NCI-H446 (cell line): ENCODE measurements at regions not wholly inside any gene's neighbourhood (a gene's known extent, or its start where the extent isn't known, plus 50 kb on each side); places are given as distances from the start of the nearest gene placed in this dataset.

Source experiments
- DNase-seq, 2 experiments: peaks; one replicate each; lab custom pipeline; 2025; lab: John Stamatoyannopoulos, UW

DNA sequence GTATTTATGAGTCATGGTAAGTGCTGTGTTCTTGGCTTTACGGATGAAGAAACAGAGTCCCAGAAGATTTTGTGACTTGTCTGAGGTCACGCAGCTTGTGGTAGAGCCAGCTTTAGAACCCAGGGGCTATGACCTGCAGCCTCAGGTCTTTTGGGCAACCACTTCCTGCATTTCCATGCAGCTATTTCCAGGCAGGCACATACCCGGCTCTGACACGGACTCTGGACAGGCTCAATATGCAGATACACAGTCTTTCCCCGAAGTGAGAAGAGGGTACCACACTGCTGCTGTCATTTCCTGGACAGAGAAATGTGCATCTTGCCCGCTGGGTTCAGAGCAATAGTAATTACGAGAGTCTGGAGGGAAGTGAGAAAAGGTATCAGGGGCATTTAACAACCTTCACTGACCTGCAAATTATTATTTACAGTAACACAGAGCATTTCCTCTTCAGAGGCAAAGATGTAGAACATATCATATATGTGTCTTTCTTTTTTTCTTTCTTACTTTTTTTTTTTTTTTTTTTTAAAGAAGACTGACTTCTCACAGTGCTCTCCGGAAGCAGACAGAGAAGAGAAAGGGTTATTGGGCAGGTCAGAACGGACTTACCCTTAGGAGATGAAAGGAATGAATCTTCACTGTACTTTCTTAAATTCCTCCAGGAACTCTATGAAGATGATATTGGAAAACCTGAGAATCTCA is 185.1 kb downstream of the CLIC5 start:
- no peak for DNase-seq

GRCh38 chr6:45829873-45830272 is 185.8 kb downstream of the CLIC5 start:
- DNase-seq = no peak

DNA sequence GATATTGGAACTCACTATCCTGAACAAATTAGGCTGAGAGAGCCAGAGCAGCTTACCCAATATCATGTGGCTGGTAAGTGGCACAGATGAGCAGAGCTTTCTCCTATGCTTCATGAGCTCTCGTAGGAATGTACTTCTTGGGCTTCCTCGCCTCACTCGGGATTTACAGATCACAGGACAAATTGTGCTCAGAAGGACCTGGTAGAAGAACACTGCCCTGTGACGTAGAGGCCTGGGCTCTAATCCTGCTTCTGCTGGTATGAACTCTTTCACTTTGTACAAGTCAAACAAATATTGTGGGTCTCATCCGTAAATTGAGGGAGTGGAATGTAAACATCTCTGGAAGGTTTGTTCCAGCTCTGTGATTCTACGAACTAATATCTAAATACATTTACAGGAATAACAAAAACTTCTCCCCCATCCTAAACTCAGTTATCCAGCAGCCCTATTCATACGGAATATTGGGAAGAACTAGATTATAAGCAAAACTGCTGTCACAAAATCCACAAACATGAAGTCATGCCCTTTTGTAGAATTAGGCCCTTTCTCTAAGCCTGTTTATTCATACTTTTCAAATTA is 187.6 kb downstream of the CLIC5 start:
- no peak for DNase-seq

DNA sequence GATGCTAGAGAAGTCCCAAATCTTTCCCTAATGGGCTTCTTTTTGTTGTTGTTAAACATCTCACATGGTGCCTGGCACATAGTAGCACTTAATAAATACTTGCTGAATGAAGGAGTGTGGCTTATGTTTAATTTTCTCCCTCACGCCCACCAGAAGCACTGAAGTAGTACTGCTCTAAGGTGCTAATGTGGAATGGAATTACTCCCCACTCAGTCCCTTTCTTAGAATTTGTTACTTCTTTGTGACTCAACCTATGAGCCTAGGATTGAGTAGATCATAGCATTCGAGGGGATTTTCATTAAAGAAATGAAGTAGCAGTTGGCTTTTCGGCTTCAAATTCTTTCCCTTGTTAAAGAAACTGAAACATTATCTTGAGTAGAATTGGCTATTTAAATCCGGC is 192.8 kb downstream of the CLIC5 start:
- no peak for DNase-seq

- no peak for DNase-seq
Measured at GRCh38 chr6:45822246-45822812, 193.3 kb downstream of the CLIC5 start.

- no peak for DNase-seq
Measured at GRCh38 chr6:45818655-45819054, 197.0 kb downstream of the CLIC5 start.

GRCh38 chr6:45816674-45817297 is 198.9 kb downstream of the CLIC5 start:
- DNase-seq = no peak

GRCh38 chr6:45815466-45816125 is 200.1 kb downstream of the CLIC5 start:
- no peak for DNase-seq

DNA sequence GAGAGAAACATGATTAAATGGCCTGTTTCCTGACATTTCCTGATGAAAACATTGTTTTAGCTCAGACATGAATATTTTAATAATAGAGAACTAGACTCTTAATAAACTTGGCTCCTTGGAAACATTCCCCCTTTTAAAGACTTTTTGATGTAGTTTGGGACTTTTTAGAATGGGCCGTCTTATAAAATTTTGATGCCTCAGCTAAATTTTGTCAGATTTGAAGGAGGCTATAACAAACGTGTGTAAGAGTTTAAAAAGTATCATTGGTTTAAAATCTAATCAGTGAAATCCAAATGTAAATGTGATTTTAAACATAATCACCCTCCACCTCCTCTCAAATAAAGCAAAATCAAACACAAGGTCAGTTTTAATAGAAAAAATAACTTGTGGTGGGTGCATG is 200.9 kb downstream of the CLIC5 start:
- no peak for DNase-seq

DNA sequence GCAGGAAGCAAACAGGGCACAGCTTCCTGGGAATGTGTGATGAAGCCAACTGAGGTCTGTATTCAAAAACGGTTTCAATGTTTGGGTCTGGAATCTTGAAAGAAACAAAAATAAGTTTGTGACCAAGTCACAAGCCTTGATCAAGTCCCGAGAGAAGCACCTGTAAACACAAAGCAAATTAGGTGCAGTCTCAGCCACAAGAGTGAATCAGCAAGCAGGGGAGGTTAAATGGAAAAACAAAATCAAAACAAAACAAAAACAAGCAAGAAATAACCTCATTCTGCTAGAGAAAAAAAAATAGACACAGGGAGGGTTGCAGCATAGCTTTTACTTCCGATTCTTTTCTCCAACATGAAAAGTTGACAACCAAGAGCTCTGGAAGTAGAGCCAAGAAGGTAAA is 201.7 kb downstream of the CLIC5 start:
- no peak for DNase-seq

DNA sequence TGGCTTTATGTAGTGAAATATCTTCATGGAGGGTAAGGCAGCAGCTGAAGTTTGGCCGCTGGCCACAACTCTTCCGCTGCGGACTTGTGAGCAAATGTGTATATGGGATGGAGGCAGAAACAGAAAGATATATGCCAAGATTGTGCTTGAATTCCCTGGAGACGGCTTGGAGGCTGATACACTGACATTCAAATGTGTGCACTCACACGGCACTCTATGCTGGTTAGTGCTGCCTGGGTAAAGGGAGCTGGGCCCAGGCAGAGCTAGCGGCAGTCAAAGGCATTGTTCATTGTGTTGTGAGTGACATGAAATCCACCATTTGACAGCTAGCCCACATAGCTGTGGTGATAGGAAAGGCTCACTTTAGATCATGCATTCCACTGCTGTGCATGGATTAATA is 202.7 kb downstream of the CLIC5 start:
- DNase-seq = no peak

DNA sequence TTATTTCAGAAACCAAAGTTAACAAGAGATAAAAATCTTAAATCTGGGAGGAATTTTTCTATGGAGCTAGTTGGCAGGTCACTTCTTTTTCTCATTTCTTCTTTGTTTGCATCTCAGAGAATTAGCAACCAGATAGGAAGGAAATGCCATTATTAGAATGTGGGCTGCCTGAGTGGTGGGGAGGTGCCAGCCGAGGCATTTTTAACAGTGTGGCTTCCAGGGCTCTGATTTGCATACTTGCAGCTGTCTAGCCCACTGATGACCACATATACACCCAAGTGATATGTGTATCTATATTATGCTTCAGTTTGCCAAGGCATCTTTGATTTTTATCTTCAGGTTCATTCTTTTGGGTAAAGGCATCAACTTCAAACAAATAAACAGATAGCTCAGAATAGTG is 206.7 kb downstream of the CLIC5 start:
- no peak for DNase-seq

DNA sequence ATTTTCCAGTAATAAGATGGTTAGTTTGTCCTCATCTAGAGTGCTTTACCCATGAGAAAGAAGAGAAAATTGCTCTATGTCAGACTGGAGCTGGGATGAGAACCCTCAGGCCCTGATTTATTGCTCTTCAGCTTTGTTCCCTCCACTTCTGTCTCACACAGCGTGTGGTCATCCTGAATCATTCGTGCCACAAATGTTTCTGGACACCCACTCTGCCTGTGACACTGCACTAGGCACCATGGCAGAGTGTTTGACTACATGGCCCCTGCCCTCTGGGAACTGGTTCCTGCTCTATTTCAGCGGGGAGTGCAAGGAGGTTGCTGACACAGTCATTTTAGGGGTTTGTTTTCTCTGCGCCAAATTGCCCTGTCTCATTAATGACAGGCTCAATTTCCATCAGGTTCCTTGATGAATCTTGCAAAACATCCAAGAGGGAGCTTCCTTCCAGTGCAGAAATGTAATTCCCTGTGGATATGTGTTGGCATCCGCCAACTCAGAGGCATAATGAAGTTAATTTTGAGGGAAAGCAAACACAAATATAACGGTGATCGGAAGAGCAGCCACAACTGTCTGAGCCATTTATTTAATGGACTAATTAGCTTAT is 207.5 kb downstream of the CLIC5 start:
- DNase-seq = no peak

- DNase-seq = no peak
Measured at GRCh38 chr6:45807311-45808041, 208.2 kb downstream of the CLIC5 start.

DNA sequence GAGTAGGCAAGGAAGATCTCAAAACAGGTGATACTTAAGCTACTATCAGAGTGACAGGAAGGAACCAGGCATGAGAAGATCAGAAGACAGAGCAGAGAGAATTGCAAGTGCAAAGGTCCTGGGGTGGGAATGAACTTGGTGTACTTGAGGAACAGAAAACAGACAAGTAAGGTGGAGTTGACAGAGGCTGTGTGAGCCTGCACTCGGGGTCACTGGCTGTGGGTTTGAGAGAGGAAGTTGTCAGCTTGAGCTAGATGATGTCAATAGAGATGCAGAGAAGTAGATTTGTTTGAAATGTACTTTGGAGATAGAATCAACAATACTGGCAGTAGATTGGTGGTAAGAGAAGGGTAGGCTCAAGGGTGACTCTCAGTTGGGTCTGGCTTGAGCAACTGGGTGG is 209.5 kb downstream of the CLIC5 start:
- DNase-seq = no peak

- no peak for DNase-seq
Measured at GRCh38 chr6:45803071-45803470, 212.6 kb downstream of the CLIC5 start.

- no peak for DNase-seq
Measured at GRCh38 chr6:45801471-45802289, 214.0 kb downstream of the CLIC5 start.

DNA sequence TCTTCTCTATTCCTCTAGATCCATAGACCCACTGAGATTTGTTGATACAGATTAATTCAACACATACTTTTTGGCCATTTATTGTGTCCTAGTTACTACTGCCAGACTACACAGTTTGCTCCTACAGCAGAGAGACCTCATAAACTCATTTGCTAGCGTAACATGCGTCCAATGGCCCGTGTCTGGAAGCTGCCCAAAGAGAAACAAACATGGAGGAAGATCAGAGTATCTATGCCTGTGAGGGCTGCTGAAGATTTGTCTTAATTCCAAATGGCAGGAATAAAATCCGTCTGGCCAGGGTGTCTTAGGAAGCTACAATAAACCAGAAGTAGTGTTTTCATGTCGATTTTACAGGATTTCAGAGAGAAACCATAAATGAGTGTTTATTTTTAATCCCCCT is 214.7 kb downstream of the CLIC5 start:
- no peak for DNase-seq

DNA sequence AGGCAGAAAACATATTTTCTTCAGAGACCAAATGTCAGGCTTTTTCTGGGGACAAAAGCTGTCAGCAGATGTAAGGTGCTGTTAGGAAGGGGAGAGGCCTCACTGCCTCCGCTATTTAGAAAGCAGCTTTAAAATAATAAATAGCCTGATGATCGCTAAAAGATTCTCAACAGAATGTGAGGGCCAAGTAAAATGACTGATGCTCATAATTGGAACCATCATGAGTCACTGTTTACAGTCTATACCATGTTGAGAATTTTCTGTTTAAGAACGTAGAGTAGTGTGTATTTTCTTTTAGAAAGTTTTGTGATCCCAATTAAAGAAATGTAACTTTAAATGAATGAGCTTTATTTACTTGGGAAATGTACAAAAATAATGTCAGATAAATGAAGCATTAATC is 220.0 kb downstream of the CLIC5 start:
- no peak for DNase-seq

GRCh38 chr6:45794465-45794864 is 221.2 kb downstream of the CLIC5 start:
- no peak for DNase-seq
